ENCODE measurements at regions not wholly inside any gene's neighbourhood (a gene's known extent, or its start where the extent isn't known, plus 50 kb on each side); places are given as distances from the start of the nearest gene placed in this dataset.

DNA sequence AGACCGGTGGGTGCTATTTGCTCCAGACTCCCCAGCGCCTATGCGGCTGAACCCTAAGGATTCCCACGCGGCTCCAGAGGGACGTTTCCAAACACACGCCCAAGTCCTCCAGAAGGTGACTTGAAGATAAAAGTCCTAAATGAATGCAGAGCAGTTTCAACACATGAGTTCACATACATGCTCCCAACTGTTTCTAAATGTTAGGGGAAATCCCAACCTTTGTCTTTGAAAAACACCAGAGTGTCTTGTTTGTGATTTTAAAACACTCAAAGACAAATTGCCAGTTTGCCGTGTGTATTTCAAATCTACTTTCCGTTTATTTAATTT, 252.9 kb upstream of the SFSWAP start:
- no peak overlapping the region for H3K4me3 ChIP-seq (replicated peaks; ENCODE audit: insufficient read depth, low read length)
- peaks cover 8% of the 10 kb centered on the region for H3K27me3 ChIP-seq (ENCODE audit: insufficient read depth, poor library complexity, severe bottlenecking)
- TF ChIP-seq GABPA (IDR thresholded peaks at IDR 0.05; ENCODE audit: low read depth) (no peak), POLR2AphosphoS5 (IDR thresholded peaks at IDR 0.05; ENCODE audit: low read depth) (no peak), SPI1 (IDR thresholded peaks at IDR 0.05; ENCODE audit: borderline replicate concordance, low read depth) (no peak)
- TF ChIP-seq, protein P1, sequence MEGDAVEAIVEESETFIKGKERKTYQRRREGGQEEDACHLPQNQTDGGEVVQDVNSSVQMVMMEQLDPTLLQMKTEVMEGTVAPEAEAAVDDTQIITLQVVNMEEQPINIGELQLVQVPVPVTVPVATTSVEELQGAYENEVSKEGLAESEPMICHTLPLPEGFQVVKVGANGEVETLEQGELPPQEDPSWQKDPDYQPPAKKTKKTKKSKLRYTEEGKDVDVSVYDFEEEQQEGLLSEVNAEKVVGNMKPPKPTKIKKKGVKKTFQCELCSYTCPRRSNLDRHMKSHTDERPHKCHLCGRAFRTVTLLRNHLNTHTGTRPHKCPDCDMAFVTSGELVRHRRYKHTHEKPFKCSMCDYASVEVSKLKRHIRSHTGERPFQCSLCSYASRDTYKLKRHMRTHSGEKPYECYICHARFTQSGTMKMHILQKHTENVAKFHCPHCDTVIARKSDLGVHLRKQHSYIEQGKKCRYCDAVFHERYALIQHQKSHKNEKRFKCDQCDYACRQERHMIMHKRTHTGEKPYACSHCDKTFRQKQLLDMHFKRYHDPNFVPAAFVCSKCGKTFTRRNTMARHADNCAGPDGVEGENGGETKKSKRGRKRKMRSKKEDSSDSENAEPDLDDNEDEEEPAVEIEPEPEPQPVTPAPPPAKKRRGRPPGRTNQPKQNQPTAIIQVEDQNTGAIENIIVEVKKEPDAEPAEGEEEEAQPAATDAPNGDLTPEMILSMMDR (IDR thresholded peaks at IDR 0.05; ENCODE audit: insufficient read depth, low read length): no peak
- TF ChIP-seq, protein P2, sequence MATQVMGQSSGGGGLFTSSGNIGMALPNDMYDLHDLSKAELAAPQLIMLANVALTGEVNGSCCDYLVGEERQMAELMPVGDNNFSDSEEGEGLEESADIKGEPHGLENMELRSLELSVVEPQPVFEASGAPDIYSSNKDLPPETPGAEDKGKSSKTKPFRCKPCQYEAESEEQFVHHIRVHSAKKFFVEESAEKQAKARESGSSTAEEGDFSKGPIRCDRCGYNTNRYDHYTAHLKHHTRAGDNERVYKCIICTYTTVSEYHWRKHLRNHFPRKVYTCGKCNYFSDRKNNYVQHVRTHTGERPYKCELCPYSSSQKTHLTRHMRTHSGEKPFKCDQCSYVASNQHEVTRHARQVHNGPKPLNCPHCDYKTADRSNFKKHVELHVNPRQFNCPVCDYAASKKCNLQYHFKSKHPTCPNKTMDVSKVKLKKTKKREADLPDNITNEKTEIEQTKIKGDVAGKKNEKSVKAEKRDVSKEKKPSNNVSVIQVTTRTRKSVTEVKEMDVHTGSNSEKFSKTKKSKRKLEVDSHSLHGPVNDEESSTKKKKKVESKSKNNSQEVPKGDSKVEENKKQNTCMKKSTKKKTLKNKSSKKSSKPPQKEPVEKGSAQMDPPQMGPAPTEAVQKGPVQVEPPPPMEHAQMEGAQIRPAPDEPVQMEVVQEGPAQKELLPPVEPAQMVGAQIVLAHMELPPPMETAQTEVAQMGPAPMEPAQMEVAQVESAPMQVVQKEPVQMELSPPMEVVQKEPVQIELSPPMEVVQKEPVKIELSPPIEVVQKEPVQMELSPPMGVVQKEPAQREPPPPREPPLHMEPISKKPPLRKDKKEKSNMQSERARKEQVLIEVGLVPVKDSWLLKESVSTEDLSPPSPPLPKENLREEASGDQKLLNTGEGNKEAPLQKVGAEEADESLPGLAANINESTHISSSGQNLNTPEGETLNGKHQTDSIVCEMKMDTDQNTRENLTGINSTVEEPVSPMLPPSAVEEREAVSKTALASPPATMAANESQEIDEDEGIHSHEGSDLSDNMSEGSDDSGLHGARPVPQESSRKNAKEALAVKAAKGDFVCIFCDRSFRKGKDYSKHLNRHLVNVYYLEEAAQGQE (IDR thresholded peaks at IDR 0.05; ENCODE audit: insufficient replicate concordance, low read depth): no peak
- DNase-seq (ENCODE audit: low read depth in 1 of 2, low spot score in 1 of 2): no peak
- H3K27ac ChIP-seq (replicated peaks): no peak overlapping the region

DNA sequence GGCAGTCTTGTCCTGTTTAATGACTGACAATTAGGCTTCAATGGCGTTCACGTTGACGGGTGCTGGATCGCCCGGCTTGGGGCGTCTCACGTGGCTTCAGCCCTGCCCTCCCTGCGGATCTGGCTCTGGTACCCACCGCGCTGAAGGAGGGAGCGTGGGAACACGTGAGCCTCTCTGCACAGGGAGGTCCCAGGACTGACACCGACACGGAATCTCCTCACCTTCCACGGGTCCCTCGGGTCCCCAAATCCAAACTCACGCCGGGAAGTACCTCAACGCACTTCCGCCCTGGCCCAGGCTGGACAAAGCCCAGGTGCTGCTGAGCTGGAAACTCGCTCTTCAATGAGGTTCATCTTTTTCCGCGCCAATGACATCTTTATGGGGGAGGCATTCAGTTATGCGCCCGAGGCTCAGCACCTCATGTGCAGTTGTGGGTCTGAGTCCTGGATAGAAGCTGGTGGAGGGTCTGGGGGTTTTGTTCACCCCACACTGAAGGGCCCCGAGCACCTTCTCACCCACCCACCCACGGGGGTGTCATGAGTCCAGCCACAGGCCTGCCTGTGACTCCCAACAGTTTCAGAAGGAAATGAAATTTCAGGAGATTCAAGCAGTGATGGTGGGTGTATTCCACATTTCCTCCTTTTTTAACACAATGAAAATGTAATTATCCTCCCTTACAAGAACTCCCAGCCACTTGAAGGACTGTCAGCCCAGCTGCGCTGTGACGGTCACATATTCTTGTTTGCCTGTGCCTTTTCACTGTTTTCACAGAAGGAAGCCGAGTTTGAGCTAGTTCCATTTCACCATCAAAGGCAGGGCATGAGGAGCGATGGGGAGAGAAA, 251.7 kb upstream of the SFSWAP start:
- DNase-seq (ENCODE audit: low read depth in 1 of 2, low spot score in 1 of 2): no peak
- no peak for TF ChIP-seq SPI1 (IDR thresholded peaks at IDR 0.05; ENCODE audit: borderline replicate concordance, low read depth)
- TF ChIP-seq, protein P2 (IDR thresholded peaks at IDR 0.05; ENCODE audit: insufficient replicate concordance, low read depth): no peak
- no peak for TF ChIP-seq POLR2AphosphoS5 (IDR thresholded peaks at IDR 0.05; ENCODE audit: low read depth)
- TF ChIP-seq GABPA (IDR thresholded peaks at IDR 0.05; ENCODE audit: low read depth): no peak
- TF ChIP-seq, protein P1 (IDR thresholded peaks at IDR 0.05; ENCODE audit: insufficient read depth, low read length): no peak
- peaks cover 8% of the 10 kb centered on the region for H3K27me3 ChIP-seq (ENCODE audit: insufficient read depth, poor library complexity, severe bottlenecking)
- no peak overlapping the region for H3K4me3 ChIP-seq (replicated peaks; ENCODE audit: insufficient read depth, low read length)
- H3K27ac ChIP-seq (replicated peaks): no peak overlapping the region

DNA sequence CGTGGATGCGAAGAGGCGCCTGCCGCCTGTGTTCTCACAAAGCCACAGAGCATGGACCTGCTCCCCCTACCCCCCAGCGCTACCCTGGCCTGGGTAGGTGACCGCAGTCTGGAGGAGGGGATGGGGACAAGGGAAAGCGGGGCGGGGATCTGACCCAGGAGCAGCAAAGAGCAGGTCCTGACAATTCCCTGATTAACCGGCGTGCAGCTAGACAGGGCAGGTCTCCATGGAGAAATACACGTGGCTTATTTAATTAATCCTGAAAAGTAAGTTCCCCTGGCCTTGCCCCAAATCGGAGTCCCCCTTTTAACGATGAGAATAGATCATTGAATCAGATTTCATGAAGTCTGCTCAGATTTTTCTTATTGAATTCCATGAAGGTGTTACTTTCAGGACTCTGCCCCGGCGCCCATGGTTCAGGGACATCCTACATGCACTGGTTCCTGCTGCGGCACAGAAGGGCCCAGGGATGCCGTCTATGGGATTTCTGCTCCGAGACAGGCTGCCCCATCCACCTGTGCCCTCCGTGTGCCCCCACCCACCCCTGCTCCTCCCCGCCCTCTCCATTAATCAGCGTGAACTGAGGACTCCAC, 251.0 kb upstream of the SFSWAP start:
- H3K4me3 ChIP-seq (replicated peaks; ENCODE audit: insufficient read depth, low read length): no peak overlapping the region
- TF ChIP-seq, protein P1 (IDR thresholded peaks at IDR 0.05; ENCODE audit: insufficient read depth, low read length): no peak
- TF ChIP-seq GABPA (IDR thresholded peaks at IDR 0.05; ENCODE audit: low read depth): no peak
- DNase-seq (ENCODE audit: low read depth in 1 of 2, low spot score in 1 of 2): no peak
- H3K27me3 ChIP-seq (ENCODE audit: insufficient read depth, poor library complexity, severe bottlenecking): peaks cover 8% of the 10 kb centered on the region
- no peak overlapping the region for H3K27ac ChIP-seq (replicated peaks)
